ENCODE measurements at regions not wholly inside any gene's neighbourhood (a gene's known extent, or its start where the extent isn't known, plus 50 kb on each side); places are given as distances from the start of the nearest gene placed in this dataset.

GRCh38 chr10:56231436-56231835 is 129.6 kb downstream of the ZWINT start (continued):
- no peak for TF ChIP-seq CHD7 (IDR thresholded peaks at IDR 0.05; ENCODE audit: insufficient replicate concordance, low read length)
- no peak for TF ChIP-seq SP1 (IDR thresholded peaks at IDR 0.05; ENCODE audit: low read depth, low read length)
- TF ChIP-seq KDM1A (IDR thresholded peaks at IDR 0.05; ENCODE audit: borderline replicate concordance, low read length): no peak
- no peak for TF ChIP-seq SIX5 (IDR thresholded peaks at IDR 0.05; ENCODE audit: low read depth, low read length)
- no peak for TF ChIP-seq RFX5 (IDR thresholded peaks at IDR 0.05; ENCODE audit: borderline replicate concordance, low read depth, low read length)
- no peak for TF ChIP-seq NRF1 (IDR thresholded peaks at IDR 0.05; ENCODE audit: low read depth, low read length)
- no peak for TF ChIP-seq BACH1 (IDR thresholded peaks at IDR 0.05; ENCODE audit: low read length)
- TF ChIP-seq RXRA (IDR thresholded peaks at IDR 0.05; ENCODE audit: insufficient read depth, low read depth, low read length): no peak
- TF ChIP-seq POLR2A (IDR thresholded peaks at IDR 0.05; ENCODE audit: control extremely low read depth in 1 of 2, low read depth in 2 of 2, low read length in 2 of 2): no peak
- TF ChIP-seq EP300 (IDR thresholded peaks at IDR 0.05; ENCODE audit: borderline replicate concordance in 1 of 2, low read depth in 2 of 2, low read length in 2 of 2): no peak
- TF ChIP-seq ZNF274 (IDR thresholded peaks at IDR 0.05; ENCODE audit: borderline replicate concordance, extremely low read depth, low read length): no peak
- no peak for TF ChIP-seq KDM4A (IDR thresholded peaks at IDR 0.05; ENCODE audit: low read depth, low read length, severe bottlenecking)
- TF ChIP-seq, protein P1, sequence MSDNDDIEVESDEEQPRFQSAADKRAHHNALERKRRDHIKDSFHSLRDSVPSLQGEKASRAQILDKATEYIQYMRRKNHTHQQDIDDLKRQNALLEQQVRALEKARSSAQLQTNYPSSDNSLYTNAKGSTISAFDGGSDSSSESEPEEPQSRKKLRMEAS (IDR thresholded peaks at IDR 0.05): no peak

Data from H1 (cell line).